Fibroblast of pulmonary artery (primary cell): ENCODE measurements at regions not wholly inside any gene's neighbourhood (a gene's known extent, or its start where the extent isn't known, plus 50 kb on each side); places are given as distances from the start of the nearest gene placed in this dataset.

Source experiments
- DNase-seq: peaks from one replicate; pipeline ENCODE4 v3.0.0-alpha.2; 2010; ENCODE audit warnings: low read depth
- H3K4me3 ChIP-seq: replicated peaks from 2 replicates; pipeline ENCODE4 v1.5.1; 2011; ENCODE audit warnings: low read depth, mild to moderate bottlenecking, control low read depth, low read length, moderate library complexity
- TF ChIP-seq, protein P1 (sequence below): IDR thresholded peaks from 2 replicates; pipeline ENCODE4 v1.5.1; 2011; ENCODE audit warnings: mild to moderate bottlenecking, control low read depth, low read length, inconsistent platforms; ENCODE audit errors: missing control alignments

DNA sequence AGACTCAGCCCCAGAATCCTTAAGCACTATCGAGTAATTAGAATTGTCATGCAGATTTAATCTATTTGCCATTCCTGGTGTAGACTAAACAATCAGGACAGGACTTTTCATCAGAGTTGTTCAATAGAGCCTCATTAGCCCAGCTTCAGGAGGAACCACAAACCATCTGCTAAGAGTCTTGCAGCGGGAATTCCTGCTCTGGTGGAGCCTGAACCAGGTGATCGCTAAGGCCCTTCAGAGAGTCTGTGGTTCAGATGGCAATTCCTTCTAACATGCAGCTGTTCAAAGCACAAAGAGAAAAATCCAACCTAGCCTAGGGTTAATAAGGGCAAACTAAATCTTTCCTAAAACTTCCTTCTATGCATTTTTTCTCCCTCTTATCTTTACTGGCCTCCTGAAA lies 119.1 kb upstream of the CPEB2 start:
- H3K4me3 ChIP-seq, result no peak overlapping the region
- DNase-seq, result no peak
- TF ChIP-seq, protein P1, sequence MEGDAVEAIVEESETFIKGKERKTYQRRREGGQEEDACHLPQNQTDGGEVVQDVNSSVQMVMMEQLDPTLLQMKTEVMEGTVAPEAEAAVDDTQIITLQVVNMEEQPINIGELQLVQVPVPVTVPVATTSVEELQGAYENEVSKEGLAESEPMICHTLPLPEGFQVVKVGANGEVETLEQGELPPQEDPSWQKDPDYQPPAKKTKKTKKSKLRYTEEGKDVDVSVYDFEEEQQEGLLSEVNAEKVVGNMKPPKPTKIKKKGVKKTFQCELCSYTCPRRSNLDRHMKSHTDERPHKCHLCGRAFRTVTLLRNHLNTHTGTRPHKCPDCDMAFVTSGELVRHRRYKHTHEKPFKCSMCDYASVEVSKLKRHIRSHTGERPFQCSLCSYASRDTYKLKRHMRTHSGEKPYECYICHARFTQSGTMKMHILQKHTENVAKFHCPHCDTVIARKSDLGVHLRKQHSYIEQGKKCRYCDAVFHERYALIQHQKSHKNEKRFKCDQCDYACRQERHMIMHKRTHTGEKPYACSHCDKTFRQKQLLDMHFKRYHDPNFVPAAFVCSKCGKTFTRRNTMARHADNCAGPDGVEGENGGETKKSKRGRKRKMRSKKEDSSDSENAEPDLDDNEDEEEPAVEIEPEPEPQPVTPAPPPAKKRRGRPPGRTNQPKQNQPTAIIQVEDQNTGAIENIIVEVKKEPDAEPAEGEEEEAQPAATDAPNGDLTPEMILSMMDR, result no peak

DNA sequence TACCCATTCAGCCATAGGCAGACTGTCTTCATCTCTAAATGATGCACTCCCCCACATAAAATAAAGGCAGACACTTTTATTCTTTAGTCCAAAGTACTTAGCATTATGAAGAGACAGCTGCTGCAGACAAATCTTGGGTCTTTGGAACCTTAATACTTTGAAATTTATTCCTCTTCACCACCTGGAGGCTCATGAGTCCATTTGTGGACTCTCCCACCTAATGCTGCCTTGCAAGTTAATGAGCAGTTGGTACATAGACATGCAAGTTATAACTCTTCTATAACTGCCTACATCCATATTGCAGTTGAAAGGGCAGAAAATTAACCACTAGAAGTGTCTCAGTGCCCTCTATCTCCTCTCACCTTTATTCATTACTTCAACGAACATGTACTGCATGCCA lies 118.6 kb upstream of the CPEB2 start:
- DNase-seq, result no peak
- TF ChIP-seq, protein P1, result no peak
- H3K4me3 ChIP-seq, result no peak overlapping the region

DNA sequence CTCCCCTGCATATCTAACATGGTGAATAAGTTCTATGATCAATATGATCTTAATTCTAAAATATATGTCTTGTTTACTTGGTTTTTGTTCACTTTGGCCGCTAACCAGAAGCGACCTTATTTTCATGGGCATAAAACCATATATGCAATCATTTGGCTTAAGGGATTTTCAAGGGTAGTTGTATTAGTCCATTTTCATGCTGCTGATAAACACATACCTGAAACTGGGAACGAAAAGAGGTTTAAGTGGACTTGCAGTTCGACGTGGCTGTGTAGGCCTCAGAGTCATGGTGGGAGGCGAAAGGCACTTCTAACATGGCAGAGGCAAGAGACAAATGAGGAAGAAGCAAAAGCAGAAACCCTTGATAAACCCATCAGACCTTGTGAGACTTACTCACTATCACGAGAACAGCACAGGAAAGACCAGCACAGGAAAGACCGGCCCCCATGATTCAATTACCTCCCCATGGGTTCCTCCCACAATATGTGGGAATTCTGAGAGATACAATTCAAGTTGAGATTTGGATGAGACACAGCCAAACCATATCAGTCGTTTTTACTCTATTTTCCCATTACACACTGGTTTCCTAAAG lies 114.3 kb upstream of the CPEB2 start:
- H3K4me3 ChIP-seq, result no peak overlapping the region
- no peak for DNase-seq
- TF ChIP-seq, protein P1, result no peak

DNA sequence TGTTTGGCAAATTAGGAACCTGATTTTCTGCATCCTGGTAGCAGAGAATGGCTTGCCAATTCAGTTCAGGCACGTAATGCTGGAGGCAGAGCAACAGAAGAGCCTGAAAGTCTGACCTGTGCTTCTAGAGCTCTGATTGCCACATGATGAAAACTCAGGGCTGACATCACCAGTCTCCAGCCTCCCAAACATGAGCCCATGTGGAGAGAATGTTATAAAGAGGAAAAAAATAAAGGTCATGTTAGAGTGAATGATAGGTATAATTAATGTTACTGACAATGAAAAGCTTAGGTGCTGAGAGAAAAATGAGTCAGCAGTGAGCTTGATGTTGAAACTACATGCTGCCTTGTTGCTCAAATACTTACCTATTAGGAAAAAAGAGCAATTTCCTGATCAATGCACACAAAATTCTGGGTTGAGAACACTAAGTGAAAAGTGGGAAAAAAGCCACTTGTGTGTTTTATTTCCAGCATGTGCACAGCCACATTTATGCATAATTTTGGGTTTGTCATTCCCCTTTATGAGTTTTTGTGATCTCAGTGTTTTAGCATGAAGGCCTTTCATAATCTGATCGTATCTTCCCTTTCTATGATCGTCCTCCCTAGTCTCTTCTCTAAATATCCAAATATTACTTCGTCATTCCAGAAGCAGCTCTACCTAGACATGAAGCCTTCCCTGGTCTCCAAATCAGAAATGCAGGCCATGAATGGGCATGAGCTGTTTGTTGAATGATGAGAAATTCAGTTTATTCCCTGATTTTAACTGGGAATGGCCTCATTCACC lies 113.3 kb upstream of the CPEB2 start:
- peak; percentile 10 for DNase-seq
- TF ChIP-seq, protein P1, result no peak
- H3K4me3 ChIP-seq, result no peak overlapping the region

DNA sequence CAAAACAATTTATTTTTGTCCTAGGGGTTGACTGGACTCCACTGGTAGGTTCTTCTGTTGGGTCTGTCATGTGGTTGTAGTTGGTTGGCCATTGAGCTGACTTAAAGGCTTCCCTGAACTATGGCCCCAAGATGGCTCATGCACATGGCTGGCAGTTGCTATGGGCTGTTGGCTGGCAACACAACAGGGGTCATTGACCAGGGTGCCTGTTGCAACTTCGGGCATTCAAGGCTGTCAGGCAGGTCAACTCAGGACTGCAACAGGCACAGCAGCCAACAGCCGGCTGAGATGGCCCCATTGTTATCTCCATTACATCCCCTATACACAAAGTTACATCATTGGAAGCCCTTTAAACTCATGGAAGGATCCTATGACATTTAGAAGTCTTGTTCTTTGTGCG lies 109.7 kb upstream of the CPEB2 start:
- no peak for DNase-seq
- TF ChIP-seq, protein P1, result no peak
- no peak overlapping the region for H3K4me3 ChIP-seq

DNA sequence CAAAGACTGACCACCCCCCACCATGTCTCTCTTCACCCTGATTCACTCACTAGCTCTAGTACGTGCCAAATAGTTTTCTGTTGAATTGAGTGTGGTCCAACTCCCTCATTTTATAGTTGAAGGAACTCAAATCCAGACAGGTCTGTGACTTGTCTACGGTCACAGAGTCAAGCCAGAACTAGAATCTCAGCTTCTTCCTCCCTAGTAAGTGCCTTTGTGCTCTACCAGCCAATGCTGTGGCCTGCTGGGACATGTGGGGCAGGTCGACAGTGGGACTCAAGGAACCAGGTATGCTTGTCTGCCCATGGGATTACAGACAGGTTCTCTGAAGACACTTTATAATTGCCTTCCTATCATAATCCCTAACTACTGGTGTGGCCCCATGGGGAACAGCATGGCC lies 108.6 kb upstream of the CPEB2 start:
- no peak overlapping the region for H3K4me3 ChIP-seq
- no peak for DNase-seq
- TF ChIP-seq, protein P1, result no peak
